Fibroblast of skin of scalp (primary cell): ENCODE measurements at regions not wholly inside any gene's neighbourhood (a gene's known extent, or its start where the extent isn't known, plus 50 kb on each side); places are given as distances from the start of the nearest gene placed in this dataset.

ENCODE experiments used
- DNase-seq: peaks from one replicate; pipeline ENCODE4 v3.0.0-alpha.2; 2013

DNA sequence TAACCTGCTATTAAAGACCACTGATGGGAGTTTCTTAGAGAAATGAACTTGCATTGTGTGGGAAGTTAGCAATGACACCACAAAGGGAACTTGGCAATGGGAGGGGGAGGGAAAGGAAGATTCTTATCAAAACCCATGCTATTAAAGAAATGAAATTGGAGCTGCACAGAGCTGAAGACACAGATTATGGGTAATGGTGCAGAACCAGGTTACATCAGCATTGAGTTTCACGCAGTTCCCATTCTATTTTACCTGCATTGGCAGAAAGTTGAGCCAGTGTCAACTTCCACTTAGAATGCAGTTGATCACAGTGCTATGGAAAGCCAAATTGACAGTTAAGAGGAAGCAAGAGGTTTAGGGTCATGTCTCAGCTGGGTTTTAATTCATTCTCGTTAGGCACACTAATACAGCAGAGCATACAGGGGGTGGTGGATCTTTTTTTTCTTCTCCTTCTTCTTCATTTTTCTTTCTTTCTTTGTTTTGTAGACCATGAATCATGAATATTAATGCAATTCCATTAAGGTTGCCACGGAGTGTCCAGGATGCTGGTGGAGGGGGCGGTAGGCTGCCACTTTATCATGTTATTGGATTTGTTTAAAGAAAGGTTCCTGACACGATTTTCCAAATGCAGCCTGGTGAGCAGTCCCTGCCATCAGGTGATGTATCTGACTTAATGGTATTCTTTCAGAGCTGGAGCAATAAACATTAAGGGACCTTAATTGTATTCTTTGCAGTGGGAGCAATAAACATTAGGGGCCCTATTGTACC lies 1092.0 kb upstream of the MAP3K7 start:
- no peak for DNase-seq

DNA sequence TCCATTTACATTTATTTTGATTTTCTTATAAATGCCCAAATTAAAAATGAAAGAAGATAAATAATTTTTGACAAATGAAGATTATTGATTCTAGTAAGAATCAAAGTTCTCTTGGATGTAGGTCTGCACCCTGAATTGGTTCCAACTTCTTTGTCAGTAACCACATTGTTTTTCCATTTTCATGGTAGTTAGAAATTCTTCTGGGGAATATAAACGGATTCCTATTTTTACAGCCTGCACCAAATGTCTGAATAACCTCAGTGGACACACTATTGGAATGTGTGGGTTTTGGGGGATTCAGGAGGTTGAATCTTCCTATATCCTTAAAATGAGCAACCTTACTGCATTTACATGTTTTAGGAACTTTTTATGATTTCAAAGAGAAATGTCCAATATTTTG lies 1085.3 kb upstream of the MAP3K7 start:
- DNase-seq: no peak

DNA sequence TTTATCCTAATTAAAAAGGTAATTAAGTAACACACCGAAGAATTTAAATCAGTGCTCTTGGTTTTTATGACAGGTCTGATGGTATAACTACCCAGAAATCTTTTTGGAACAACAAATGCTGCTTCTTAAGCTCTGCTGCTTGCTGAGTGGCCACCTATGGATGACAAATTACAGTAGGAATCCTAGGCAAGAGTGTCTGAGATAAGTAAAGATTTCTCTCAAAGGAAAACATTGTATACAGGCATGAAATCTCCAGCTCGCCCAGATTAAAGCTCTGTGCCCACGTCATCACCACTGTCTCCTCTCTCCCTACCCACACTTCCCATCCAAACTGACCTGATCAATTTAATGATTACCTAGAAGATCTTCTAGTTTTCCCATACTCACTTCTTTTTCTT lies 1083.0 kb upstream of the MAP3K7 start:
- no peak for DNase-seq

DNA sequence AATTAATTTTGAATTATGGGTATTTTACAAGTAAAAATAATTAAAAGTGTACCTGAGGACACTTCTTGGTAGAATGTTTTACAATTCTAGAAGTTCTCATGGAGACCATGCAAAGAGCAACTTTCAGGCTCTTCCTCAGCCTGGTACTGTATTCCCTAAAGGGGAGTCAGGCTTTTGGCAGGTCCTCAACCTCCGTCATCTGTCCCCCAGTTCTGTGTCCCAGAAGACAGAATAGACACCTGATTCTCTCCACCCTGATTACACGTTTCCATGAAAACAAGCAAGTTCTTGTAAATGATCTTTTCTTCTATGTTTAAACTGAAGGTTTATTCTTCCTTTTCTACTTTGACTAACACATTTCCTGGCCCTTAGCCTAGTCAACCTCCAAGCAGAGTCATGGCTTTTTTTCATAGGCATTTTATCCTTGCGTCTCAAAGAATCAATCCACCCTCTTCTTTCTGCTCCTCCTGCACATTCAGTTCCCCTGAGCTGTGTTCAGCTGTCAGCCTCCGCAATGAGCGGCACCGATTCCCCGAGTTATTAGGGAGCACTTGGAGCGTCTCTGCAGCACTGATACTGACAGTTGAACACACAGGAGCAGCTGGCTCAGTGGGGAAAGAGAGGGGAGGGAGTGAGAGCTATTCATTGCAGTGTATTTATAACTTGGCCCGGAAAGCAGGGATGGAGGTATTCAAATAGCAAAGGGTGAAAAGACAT lies 1082.4 kb upstream of the MAP3K7 start:
- no peak for DNase-seq

DNA sequence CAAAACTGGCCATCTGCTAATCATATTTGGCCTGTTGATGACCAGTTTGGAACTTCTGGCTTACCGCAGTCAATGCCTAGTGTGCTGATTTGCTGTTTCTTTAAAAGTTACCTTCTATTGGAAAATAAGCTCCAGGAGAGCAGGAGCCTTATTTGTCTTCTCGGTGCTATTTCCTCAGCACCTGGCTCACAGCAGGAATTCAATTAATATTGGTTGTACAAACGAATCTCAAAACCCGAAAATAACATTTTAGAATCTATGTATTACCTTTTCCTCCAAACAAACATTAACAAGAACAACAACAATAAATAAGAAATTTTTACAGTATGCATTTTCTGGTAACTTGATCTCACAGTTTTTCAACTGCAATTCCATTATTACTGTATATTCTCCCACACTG lies 1080.7 kb upstream of the MAP3K7 start:
- DNase-seq: no peak

DNA sequence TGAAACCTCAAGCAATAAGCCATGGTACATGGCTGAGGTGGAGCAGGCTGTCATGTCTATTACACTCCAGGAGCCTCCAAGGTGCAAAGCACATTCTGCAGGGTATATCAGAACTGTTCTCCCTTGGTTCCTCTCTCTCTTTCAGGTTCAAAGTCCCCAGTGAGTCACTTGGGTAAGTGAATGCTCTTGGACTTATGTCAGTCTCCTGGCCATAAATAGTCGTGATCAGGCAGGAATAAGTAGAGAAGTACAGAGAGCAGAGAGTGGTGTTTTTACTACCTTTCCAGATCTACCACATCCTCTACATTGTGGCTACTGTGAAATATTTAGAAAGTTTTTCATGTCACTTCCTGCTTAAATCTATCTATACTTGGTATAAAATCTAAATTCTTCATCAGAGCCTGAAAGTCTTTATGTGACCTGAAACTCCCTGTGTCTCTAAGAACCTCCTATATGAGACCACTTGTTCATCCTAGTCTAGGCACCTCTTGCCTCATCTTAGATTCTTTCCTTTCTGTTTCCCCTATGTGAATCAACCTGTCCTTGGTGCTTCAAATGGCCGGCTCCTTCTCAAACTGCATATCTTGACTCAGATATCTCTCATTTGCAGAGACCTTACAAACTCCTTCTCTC lies 1077.6 kb upstream of the MAP3K7 start:
- no peak for DNase-seq

DNA sequence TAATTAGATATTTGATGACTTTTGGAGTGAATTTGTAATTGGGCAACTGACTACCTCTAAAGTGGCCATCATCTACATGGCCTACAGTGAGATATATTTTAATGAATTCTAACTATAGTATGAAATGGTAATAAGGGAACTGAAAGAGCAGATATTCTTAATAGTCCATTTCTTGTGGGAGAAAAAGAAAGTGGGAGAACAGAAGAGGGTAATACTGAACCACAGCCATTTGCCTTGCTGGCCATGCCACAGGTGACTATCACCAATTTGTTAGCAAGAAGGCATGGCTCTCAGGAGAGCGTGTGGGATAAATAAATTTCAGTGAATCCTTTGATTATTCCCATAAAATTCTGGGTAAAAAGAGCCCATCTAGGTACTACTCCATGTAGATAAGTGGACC lies 1074.0 kb upstream of the MAP3K7 start:
- DNase-seq: no peak

DNA sequence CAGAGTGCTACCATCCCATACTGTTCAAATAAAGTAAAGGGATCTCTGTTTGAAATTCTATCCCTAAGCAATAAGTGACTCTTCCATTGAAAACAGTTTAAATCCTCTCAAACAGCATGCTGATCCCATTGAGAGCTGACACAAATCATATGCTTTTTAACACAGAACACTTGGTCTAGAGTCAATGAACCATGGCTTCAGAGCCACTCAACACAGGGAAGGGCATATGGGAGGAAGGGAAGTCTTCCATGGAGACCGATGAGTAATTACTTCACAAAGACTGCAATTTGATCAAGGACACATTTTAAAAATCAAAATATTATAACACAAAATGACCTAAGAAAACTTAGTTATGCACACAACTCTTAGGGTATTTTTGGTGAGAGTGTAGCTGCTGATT lies 1073.0 kb upstream of the MAP3K7 start:
- no peak for DNase-seq

DNA sequence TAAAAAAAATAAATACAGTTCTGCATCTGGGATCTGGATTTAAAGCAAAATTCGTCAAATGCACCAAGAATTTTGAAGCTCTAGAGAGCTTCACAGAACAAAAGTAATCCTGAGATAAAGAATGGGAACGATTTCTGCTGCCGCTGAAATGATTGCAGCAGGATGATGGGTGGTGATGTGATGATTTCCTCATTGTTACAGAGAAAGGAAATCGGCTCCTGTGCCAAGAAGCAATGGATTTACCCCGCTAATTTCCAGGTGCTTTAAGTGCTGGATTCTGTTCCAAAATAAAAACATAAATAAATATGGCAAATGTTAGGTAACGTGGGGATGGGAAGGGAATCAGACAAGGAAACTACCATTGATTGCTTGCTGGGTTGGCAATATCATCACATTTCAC lies 1067.9 kb upstream of the MAP3K7 start:
- no peak for DNase-seq

DNA sequence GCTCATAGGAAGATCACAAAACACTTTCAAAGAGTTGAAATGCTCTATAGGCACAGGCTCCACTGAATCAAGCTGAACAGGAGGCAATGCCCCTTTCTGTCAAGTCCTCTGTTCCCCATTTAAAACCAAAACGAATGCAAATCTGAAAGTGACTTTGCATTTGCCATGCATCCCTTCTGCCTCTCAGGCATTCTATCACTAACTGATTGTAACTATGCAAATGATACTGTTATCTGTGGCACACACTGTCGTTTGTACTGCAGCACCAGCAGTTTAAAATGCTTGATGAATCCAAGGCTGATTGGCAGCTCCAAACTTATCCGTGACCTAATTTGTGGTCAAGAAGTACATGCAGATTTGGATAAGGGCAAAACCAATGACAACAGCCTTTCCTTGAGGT lies 1067.5 kb upstream of the MAP3K7 start:
- DNase-seq: no peak

DNA sequence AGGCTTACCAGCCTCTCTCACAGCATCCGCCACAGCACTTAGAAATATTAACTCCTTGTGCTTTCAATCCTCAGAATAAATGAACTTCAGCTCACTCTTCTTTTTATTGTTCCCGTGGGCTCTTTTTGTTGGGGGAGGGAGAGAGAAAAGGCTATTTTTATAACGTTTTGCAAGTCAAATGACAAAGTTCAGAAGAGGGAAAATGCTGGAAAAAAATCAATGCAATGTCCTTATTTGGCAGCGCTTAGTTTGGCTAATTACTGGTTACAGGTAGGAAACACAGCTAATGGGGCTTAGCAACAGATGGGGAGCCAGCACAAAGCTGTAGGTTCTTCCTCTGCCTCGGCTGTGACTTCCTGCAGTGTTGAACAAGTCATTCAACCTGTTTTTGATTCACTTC lies 1067.0 kb upstream of the MAP3K7 start:
- DNase-seq: no peak

DNA sequence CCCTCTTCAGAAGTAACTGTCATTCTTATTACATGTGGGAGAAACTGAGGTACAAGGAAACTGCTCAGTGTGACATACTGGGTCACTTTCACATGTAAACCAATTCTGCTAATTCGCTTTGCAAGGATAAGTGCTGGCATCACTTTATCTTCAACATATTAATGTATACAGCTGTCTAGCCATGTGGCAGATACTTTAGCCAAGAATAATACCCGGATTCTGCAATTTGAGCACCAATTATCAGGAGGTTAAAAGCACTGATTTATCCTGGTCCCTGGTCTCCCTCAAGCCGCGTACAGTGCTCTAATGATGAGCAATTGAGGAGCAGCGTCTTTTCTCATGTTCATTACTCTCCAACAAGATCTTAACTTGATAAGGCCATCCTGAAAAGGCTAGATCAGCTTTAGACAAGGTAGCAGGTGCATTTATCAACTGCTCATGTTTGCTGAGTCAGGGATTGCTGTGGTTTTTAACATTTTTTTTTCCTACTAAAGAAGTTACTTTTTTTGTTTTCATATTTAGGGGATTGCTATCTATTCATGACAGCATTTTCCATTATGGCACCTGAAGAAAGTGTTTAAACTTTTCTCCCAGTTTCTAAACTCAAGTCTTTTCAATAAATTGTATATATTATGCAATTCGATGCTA lies 1066.3 kb upstream of the MAP3K7 start:
- no peak for DNase-seq

DNA sequence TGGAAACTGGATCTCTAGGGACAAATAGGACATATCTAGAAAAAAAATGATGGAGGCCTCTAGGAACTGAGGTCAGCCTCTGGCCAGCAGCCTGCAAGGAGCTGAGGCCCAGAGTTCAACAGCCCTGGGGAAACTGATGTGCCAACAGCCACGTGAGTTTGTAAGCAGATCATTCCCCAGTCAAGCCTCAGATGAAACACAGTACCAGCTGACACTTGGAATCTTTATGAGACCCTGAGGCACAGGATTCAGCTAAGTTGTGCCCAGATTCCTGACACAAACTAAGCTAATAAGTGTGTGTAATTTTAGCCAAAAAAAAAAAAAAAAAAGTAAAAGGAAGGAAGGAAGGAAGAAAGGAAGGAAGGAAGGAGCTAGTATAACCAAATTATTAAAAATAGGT lies 1059.8 kb upstream of the MAP3K7 start:
- DNase-seq: no peak

DNA sequence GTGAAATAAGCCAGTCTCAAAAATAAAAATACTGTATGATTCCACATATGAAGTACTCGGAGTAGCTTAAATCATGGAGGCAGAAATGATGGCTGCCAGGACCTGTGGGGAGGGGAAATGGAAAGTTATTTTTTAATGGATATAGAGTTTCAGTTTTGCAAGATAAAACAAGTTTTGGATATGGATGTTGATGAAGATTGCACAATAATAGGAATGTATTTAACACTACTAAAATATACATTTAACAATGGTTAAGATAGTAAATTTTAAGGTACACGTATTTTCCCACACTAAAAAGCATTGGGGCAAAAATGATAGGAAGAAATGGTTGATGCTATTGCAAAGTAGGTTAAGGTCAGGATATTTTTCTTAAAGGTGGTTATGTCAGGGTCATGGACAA lies 1058.9 kb upstream of the MAP3K7 start:
- DNase-seq: no peak

DNA sequence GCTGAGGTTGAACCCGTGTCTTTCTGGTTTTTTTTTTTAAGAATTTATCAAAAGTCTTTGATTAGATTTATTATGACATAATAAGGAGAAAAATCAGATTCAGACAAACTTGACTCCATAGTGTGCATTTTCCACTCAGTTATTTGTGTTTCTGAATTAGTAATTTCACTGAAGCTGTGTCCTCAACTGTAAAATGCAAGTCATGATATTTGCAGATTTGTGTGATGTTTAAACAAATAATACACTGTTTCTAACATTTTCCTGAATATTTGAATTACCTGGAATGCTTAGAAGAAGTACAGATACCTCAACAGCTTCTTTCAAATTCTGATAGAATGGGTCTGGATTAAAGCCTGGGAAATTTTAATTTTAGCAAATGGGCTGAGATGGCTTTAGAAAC lies 1050.3 kb upstream of the MAP3K7 start:
- DNase-seq: no peak

DNA sequence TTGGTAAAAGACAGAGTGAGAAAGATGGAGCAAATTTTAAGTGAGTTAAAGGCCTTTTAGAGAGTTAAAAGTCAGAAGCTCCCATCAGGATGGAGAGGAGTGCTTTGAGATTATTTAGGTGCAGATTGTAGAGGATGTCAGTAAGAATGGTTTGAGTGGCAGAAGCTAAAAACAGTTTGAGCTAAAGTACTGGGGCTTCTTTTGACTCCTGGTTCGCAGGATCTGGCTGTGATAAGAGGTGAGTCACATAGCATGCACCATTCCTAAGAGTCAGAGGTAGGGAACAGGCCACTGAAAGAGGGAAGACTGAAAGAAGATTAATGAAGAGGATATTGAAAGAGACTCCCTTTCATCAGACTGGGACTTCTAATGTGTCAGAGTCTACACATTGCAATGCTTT lies 1047.9 kb upstream of the MAP3K7 start:
- no peak for DNase-seq

DNA sequence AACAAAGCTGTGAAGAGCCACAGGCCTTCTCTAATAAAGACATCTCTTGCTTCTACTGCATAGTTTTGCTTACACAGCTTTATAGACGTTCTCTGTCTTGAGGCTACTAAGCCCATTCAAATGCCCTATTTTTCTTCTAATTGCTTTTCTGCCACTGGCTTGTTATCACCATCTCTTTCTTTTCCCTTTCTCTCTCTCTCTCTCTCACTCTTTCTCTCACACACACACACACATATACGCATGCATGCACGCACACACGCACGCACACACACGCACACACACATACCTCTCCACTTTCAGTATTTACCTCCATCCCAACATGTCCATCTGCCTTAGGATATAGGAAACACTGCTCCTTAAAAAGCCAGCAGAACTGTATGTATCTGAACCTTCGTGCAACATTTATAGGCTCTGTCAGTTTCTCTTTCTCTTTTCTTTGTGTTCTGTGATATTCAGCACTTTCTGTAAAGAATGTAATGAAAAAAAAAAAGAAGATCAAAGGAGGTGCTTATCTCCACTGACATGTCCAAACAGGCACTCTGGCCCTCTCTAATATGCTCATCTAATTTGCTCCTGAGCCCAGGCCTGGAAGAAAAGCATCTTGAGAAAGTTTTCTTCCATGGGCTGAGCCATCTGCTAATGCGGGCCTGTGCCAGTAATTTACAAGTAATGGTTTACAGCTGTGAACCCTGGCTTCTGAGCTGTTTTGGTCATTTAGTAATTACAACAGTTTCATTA lies 1046.7 kb upstream of the MAP3K7 start:
- DNase-seq: no peak

DNA sequence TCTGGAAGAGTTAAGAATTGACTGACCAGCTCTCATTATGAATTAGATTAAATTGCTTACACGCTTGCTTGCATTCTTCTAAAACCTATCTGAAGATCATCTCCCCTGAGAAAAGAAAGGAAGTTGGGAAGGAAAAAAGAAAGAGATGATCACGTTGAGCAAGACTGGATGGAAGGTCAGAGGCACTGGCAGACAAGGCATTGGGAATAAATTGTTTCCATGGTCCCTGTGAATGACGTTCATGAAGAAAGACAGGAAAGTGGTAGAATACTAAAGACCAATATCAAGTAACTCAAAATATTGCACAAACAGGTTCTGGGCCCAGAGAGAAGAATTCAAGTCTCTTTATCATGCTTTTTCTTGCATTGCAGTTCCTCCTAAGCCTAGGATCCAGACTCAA lies 1045.4 kb upstream of the MAP3K7 start:
- no peak for DNase-seq

DNA sequence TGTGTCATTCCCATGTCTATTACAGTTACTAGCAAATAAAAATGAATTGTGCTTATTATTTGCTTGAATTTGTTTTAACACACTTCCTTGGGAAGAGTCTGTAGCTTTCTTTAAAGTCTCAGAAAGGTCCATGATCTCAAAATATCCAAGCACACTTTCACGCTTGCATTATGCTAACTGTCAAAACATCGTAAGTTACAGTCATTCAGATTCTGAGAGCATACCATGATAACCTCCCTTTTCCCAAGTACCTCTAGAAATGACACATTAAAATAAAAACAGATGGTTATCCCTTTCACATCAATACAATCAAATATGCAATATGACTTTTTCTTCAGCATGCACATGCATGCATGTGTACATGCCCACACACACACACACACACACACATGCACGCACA lies 1044.4 kb upstream of the MAP3K7 start:
- DNase-seq: no peak

DNA sequence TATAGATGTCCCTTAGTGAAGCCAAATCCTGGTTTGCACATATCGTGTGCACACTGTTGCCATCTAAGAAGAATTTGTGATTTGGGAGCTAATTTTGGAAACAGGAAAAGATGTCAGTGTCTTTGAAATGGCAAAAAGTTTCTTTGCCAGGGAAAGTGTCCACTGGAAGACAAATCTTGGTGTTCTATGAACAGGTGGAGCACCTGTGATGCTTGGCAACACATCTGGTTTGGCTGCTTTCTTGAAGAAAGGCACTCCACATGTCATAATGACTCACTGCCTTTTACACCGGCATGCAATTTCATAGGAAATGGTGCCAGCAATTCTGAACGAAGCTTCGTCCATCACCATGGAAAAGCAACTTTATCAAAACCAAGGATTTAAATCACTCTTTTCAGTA lies 1040.0 kb upstream of the MAP3K7 start:
- no peak for DNase-seq

DNA sequence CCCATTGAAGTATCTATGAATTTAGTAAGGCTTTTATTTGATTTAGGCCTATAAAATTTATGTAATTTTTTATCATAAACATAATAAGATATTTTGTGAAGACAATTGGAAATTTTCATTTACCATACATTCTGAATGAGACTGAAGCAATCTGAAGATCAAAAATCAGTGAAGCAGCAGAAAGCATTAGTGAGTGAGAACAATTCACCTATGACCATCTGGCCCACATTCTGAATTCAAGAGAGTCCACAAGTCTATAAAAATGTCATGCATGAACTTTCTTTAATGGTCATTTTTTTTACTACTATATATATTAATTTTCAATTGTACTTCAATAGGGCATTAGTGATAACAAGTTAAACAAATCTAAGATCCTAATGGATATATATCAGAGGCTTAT lies 1026.6 kb upstream of the MAP3K7 start:
- DNase-seq: no peak

DNA sequence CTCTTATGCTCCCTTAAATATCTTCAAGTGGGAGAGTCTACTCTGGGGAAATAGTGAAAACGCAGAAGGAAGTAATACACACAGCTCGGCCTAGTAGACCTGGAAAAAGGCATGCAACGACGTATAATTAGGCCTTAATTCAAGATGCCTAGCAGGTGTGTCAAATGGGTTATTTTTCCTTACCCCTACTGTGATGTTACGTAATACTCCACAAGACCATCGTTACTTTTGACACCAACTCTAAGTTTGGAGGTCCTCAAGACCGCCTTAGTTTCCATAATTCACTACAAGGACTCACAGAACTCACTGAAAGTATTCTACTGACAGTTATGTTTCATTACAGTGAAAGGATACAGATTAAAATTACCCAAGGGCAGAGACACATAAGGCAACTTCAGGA lies 1024.3 kb upstream of the MAP3K7 start:
- no peak for DNase-seq

DNA sequence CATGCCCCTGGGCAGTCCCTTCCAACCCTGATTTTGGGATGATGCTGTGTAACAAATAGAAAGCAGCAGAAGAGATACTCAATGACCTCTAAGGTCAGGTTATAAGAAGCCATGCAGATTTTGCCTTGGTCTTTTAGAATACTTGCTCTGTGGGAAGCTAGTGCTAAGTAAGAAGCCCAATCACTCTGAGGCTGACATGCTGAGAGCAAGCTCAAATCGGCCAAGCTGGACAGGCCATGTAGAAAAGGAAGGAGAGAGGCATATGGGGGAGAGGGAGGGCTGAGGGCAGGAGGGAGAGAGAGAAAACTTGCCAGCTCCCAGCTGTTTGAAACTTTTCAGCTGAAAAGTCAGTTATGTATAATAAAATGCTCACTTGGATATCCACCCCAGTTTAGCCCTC lies 1021.6 kb upstream of the MAP3K7 start:
- DNase-seq: no peak
